ENCODE measurements at regions not wholly inside any gene's neighbourhood (a gene's known extent, or its start where the extent isn't known, plus 50 kb on each side); places are given as distances from the start of the nearest gene placed in this dataset.

DNA sequence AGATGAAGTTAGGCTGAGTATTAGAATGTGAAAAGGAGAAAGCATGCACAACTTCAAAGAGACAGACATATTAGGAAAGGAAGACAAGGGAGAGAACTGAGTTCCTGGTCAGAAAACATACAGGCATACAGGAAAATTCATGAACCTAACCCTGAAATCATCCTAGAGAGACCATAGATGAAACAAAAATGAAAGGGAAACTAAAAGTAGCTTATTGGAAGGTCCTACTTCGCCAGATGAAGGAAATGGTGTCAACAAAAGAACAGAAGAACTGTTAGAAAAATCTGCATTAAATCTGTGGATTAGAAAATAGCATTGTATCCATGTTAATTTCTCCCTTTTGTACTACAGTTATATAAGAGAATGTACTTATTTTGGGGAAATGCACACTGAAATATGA, 169.0 kb upstream of the UFM1 start:
- TF ChIP-seq, protein P1, sequence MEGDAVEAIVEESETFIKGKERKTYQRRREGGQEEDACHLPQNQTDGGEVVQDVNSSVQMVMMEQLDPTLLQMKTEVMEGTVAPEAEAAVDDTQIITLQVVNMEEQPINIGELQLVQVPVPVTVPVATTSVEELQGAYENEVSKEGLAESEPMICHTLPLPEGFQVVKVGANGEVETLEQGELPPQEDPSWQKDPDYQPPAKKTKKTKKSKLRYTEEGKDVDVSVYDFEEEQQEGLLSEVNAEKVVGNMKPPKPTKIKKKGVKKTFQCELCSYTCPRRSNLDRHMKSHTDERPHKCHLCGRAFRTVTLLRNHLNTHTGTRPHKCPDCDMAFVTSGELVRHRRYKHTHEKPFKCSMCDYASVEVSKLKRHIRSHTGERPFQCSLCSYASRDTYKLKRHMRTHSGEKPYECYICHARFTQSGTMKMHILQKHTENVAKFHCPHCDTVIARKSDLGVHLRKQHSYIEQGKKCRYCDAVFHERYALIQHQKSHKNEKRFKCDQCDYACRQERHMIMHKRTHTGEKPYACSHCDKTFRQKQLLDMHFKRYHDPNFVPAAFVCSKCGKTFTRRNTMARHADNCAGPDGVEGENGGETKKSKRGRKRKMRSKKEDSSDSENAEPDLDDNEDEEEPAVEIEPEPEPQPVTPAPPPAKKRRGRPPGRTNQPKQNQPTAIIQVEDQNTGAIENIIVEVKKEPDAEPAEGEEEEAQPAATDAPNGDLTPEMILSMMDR (IDR thresholded peaks at IDR 0.05): no peak
- TF ChIP-seq POLR2A (IDR thresholded peaks at IDR 0.05): no peak

Measured in uterus (tissue), 2 donors.